OCI-M1 (cell line): ENCODE measurements at regions not wholly inside any gene's neighbourhood (a gene's known extent, or its start where the extent isn't known, plus 50 kb on each side); places are given as distances from the start of the nearest gene placed in this dataset.

ENCODE experiments used
- DNase-seq: peaks from one replicate; lab custom pipeline; 2025; lab: John Stamatoyannopoulos, UW

DNA sequence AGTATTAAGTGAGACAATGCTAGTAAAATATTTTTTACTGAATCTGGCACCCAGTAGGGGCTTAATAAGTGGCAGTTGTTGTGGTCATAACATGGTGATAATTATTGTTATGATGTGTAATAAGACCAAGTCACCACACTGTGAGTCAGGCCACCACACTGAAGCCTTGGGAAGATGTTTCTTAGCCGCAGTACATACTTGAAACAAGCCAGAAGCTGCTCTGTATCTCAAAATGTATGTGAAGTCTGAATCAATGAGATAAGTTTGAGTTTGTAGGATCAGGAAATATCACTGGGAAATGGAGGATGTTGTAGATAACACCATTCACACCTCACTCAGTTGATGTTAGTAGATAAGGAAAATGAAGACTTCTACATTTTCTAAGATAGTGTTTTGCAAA is 51.3 kb upstream of the PTPN3 start:
- DNase-seq, result no peak

DNA sequence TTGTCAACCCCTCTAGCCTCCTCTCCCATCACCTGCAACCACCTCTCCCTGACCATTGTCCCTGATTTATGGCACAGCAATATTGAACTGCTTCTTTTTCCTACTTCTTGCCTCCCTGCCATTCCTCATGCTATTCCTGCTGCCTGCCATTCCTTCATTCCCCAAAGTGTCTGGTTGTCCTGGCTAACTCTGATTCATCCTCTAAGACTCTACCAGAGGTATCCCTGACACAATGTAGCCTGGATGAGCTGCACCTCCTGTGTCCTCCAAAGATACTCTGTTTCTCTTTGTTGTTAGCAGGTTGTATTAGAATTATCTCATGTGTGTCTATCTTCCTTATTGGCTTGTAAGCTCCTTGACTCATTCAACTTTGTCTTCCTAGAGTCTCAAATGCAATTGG is 53.5 kb upstream of the PTPN3 start:
- no peak for DNase-seq

DNA sequence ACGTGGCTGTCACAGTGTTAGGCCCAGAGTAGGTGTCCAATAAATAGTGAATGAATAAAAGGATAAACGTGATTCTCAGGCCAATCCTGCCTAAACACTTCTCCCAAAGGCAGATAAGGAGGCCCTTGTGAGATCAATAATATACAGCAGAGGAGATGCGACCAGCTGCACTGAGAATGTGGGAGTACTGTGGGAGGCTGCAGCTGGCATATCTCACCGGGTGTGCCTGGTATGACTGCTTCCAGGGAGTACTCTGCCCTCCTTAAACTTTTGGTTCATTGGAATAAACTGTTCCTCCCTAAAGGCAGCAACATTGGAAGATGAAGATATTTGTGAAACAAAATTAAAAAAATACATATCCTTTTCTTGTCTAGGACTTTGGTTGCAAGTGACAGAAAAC is 57.1 kb upstream of the PTPN3 start:
- no peak for DNase-seq

DNA sequence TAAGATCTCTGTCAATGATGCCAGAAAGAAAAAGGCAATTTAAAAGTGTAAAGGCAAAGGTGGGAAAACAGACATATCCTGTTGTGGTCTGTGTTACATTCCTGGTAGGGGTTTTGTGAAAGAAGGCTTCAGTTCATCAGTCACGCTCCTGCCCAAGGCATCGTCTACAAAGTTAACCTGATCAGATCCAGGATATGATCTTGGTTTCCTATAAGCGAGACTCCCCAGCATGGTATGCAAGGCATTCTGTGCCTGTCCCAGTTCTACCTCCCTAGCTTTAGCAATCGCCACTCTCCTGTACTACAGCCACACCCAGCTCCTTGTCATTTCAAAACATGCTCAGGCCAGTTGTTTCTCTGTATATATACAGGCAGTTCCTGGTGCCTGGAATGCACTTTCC is 58.0 kb upstream of the PTPN3 start:
- DNase-seq, result no peak

DNA sequence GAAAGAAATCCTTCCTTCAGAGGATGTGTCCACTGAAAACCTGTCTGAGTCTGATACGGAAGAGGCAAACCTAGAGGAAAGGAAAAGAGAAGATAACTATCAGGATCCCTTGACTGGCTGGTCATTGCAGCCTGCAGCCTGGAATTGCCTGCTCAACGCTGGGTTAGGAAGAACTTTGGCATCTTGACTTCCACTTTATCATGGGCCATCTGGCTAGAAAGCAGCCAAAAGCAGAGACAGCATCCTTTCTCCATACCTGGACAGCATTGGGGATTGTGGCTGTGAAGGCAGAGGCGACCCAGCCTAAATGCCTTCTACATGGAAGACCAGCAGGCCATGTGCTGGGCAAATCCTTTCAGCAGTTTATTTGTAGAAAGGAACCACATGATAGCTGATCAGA is 58.7 kb upstream of the PTPN3 start:
- no peak for DNase-seq

DNA sequence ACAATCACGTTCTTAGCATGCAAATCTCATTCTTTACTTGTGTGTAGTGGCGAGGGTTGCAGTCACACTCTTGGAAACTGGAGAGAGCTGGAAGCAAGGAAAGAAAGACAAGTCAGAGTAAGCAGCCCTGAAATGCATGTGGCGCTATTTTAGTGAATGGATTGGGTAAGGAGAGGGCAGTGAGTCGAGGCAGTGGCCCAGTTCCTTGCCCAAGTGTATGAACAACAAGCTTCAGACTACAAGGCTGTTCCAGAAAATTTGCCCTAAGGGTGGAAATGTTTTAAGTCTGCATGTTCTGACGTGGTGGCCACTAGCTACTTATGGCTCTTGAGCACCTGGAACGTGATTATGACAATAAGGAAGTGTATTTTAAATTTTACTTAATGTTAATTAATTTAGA is 59.4 kb upstream of the PTPN3 start:
- no peak for DNase-seq

DNA sequence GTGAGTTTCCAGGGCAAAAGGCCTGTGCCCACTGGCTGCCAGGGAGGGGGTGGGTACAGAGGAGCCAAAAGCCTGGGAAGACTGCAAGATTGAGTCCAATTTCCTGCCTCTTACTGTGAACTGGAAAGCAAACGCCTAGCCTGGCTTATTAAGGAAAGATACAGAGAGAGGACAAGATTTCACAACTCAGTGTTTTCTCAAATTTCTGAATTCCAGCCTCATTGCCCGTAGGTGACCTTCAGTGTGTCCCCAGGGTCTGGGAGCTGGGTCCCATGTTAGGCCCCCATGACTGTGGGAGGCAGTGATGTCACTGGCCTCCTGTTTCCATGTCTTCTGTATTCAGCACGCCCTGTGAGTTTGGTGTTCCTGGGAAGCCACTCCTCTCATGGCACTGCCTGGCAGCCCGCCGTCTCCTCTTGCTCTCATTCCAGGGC is 60.6 kb upstream of the PTPN3 start:
- no peak for DNase-seq

DNA sequence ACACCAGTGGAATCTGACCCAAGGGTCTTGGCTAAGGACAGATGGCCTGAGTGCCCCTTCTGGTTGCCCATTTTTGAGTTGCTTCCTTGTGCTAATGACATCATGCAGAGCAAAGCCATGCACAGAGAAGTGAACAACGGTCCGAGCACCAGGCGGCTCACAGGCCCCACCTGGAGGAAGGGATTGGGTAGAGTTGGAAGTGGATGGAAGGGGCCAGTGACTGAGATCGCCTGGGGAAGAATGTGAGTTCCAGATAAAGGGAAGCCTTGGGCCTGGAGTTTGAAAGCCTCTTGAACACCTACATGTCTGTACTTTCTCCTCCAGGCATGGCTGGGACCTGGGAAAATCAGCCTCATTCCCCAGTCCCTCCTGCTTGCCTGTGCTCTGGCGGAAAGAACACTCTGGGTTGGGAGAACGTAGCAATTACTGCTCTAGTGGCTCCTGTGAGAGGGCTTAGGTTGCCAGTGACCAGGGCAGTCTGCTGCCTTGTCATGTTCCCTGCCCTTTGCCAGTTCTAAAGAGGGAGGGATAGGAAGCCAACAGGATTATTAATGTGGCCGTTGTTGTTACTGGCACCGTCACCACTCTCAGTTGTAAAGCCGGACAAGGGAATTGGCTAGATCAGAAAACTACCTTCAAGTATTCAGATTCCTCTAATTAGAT is 62.5 kb upstream of the PTPN3 start:
- DNase-seq, result no peak

DNA sequence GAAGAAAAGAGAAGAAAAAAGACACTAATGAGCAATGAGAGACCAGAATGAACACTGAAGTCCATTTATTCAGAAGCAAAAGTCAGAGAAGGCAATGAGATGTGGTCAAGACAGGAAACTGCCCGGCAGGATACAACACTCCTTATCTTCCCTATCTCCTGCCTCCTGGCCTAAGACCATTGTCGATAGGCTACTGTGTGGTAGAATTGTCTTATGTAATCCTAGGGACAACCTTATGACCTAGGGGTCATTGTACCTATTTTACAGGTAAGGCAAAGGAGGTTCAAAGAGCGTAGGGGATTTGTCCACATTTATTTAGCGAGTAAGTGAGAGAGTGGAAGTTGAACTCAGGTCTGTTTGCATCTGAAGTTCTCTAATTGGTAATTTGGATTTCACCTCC is 63.0 kb upstream of the PTPN3 start:
- DNase-seq, result no peak

DNA sequence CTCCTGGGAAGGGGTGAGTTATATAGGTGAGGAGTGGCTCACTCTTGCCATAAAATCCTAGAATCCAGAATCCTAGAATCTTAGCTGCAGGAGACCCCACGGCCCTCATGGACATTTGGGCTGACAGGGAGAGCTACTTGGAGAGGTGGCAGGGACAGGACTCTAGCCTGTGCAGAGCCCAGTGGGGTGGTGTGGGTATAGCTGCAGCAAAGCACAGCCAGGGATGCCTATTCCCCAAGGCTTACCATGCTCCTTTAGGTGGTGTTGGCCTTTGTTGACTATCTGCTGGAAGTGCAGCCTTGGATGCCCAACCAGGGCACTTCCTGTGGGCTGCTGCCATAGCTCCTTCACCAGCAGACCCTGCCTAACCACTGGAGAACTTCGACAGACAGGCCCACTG is 70.0 kb upstream of the PTPN3 start:
- no peak for DNase-seq

DNA sequence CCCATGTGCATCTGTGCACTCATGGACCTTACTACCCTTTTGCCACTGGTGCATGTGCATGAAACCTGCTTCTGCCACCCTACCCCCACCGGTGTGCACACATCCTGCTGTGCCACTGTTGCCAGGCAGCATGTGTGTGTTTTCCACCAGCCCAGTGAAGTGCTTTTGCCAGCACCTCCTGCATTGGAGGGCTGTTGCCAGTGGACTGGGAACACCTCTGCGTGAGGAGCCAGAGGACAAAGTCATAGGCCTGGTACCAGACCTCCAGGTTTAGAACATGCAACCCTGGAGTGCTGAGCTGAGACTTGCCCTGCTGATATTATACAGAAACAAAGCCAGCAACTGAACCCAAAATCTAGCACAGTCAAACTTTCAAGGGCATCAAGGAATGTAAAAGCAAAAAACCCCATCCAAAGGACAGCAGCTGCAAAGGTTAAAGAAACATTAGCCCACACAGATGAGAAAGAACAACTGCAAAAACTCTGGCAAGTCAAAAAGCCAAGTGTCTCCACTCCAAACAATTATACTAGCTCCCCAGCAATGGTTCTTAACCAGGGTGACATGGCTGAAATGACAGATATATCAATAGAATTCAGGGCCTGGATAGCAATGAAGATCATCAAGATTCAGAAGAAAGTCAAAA is 70.6 kb upstream of the PTPN3 start:
- no peak for DNase-seq

DNA sequence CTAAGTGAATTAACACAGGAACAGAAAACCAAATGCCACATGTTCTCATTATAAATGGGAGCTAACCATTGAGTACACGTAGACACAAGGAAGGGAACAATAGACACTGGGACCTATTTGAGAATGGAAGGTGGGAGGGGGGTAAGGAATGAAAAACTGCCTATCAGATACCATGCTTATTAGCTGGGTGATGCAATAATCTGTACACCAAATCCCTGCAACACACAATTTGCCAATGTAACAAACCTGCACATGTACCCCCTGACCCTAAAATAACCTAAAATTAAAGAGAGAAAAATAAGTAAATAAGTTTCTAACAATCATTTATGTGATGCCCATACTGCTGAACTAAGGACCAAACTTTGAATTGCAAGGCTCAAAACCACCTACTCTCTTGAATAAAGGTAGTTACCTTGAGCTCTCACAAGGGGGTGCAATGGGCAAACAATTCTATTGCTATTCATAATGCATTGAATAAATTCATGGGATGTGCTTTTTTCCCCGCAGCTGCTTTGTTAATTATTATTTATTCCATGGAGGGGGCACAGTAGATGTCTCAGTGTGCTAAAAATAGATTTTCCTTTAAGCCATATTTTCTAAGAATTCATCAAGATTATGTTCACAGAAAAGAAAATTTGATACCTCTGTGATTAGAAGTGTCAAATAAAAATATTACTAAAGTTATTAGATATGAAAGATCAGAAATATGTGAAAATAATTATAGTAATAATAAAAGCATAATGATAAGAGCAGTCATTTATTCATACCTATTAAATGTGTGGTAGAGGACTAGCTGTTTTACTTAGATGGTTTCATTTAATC is 76.2 kb upstream of the PTPN3 start:
- peak; percentile 73 for DNase-seq

DNA sequence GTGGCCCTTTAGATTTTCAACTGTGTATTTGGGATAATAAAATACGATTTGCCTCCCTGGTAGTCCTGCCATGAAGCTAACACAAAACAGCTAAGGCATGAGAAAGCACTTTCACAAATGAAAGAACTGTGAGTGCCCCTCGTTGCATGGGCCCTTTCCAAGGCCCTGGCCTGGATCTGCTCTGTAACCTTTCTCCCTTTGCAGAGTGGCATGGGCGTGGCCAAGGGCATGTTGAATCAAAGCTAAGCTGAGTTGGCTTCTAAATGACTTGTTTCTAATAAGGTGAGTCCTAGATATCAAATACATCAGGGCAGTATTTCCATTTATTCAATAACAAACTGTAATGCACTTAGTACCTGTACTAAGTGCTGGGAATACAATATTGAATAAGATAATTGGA is 78.7 kb upstream of the PTPN3 start:
- no peak for DNase-seq

DNA sequence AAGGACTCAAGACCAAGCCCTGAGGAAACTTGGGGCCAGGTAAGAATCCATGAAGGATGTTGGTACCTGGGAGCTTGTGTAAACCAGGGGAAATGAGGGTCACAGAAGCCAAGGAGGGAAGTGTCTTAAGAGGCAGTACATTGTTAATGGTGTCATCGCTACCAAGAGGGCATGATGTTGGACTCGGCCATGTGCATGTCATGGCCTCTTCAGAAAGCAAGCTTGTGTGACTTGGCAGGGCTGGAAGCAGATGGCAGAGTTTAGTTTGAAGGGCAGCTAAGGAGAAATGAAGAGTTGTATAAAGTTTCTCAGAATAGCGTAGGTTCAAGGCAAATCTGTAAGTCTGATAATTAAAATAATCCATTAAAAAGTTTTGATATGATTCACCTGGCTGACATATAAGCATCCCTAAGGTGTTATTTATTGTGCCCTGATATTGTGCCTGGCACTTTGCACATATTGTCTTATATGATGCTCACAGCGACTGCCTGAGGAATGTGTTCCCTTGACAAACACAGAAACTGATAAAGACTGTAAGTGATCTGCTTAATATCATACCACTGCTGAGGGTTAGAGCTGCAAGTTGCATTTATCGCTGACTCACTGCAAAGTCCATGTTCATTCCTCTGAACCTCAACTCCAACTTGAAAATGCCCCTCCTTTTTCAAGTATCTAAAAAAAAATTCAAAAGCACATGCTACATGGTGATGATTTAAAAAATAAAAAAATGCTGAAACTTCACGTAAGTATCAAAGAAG is 81.3 kb upstream of the PTPN3 start:
- DNase-seq, result no peak

DNA sequence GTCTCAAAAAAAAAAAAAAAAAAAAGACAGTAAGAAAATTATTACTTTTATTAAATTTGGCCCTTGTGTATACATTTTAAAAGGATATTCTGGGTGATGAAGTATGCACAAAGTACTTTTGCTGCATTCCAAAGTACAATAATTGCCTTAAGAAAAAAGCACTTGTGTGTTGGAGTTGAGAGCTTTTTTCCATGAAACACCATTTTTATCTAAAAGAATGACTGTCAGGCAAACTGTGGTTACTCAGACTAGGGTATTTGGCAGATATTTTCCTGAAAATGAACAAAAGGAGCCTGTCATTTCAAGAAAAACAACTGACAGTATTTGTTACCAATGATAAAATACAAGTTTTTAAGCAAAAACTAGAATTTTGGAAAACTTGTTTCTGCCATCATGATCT is 84.3 kb upstream of the PTPN3 start:
- no peak for DNase-seq

DNA sequence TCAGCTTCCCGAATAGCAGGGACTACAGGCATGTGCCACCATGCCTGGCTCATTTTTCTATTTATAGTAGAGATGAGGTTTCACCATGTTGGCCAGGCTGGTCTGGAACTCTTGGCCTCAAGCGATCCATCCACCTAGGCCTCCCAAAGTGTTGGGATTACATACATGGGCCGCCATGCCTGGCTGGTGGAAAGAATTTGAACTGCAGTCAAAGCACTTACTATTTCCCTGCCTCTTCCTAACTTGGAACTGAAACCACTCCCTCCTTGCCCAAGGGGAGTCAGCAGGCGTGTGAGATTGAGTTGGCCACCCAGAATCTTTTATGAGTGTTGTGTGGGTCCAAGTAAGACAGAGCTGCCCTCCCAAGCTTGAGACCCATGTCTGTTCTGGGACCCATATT is 86.1 kb upstream of the PTPN3 start:
- no peak for DNase-seq

DNA sequence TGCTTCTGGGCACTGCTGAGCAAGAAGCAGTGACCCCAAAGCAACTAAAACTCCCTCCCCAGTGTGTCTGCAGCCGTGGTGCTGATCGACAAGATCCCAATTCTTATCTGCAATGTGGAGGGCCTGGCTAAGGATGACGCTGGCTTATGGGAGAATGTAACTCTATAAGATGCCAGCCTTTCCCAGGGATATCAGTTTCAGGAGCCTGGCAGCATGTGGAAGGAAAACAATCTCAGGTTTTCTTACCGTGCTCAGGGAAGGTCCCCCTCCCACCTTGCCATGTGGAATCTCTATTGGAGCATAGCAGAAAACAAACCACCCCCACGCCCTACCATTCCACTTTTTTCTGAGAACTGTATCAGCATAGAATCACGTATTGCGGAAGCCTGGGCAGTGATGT is 87.7 kb upstream of the PTPN3 start:
- no peak for DNase-seq

DNA sequence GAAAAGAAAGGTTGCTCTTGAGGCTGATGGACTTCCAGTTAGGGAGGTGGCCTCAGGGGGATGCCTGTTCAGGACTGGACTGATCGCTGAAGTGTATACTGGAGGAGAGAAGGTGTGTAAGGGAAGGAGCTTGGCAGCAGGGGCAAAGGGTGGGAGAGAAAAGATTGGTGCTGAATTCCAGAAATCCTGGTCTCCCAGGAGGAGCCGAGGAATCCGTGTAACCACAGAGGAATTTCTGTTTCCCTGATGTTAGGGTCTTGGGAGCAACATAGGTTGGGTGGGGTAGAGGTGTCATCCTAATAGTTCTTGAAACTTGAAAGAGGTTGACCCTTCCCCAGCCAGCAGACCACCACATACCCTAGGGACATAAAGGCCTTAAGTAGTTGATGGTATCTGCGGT is 88.9 kb upstream of the PTPN3 start:
- DNase-seq, result no peak

DNA sequence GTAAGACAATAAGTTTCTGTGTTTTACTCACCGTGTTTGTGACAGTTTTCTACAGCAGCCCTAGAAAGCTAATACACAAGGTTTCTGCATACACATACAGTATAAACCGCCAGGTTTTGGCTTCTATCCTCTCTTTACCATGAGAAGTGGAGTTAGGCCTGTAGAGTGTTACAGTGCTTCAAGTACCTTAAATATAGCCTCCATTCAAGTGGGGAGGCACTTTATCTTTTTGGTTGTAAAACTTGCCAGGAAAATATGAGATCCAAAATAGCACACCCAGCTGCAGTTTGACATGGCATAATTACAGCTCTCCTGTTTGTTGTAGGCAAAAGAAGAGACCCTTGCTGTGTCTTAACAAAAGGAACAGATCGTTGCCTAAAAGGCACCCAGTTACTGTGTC is 90.3 kb upstream of the PTPN3 start:
- DNase-seq, result no peak

DNA sequence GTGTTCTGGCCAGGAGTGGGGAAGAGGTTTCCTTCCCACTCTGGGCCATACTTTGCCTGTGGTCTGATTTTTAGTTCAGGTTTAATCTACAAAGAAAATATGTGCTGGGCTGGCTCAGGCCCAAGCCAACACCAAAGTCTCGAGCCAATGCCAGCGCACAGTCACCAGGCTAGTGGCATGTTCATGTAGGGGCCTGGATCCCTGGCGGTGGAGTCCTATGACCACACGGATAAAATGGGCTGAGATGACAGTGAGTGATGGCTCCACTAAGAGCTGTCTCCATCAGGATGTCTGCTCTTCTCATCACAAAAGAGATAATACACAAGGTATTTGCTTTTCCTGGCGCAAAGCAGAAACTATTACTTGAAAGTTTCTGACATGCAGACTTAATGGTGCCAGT is 92.9 kb upstream of the PTPN3 start:
- no peak for DNase-seq

DNA sequence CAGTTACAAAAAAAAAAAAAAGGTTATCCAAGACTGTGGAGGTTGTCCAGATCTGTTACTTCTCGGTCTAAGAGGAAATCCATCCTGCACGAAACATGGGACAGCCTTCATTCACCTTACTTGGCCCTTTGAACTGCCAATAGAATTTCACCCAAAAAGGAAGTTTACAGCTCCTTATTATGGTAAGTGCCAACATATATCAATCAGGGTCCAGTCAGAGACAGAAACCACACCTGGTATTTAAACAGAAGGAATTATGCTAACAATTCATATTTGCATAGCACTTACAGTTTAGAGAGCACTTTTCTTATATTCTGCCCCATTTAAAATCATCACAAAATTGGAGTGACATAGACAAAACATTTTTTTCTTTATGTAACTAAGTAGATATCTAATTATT is 93.6 kb upstream of the PTPN3 start:
- no peak for DNase-seq

DNA sequence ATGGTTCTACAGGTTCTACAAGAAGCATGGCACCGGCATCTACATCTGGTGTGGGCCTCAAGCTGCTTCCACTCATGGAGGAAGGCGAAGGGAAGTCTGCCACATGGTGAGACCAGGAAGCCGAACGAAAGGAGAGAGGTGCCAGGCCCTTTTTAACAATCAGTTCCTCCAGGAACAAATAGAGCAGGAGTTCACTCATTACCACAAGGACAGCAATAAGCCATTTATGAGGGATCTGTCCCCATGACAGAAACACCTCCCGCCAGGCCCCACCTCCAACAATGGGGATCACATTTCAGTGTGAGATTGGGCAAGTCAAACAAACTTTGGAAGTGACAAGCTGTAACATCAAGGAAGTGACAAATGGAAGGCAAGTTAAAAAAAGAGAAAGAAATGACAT is 95.5 kb upstream of the PTPN3 start:
- DNase-seq, result no peak

DNA sequence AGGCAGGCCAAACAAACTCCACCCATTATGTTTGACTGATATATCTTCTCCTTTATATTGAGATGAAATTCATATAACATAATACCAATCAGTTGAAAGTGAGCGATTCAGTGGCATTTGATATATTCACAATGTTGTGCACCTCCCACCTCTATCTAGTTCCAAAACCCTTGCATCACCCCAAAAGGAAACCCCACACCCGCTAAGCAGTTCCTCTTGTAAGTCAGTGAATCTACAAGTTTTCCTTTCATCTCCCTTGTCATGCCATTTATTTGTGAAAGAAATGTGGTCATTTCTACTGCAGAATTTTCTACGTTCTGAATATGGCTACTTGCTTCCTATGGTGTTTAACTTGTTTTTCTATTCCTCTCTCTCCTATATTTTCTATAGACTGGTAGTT is 99.4 kb upstream of the PTPN3 start:
- no peak for DNase-seq
